ENCODE measurements at regions not wholly inside any gene's neighbourhood (a gene's known extent, or its start where the extent isn't known, plus 50 kb on each side); places are given as distances from the start of the nearest gene placed in this dataset.
A peak's percentile ranks its signal among the peaks of the same experiment; 100 is the strongest.

DNA sequence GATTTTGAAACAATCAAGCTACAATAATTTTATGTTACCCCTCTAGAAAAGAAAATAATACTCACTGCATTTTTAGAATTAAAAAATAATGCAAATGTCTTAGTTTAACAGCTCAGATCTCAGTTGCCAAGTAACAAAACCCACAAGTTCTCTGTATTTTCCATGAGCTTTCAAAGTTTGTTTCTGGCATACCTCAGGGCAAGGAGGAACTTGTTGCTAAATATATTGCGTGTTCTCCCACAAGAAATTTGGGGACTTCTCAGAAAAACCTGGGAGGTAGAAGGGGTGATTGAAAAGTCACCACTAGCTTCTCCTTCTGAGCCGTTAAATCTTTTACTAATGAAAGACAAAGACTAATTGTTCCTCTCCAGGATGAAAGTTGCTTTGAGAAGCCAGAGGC is 236.8 kb upstream of the MARCKS start:
- no peaks in the 10 kb centered on the region for H3K36me3 Mint-ChIP-seq (ENCODE audit: low read depth)
- no peak overlapping the region for H3K4me3 Mint-ChIP-seq
- H3K27me3 Mint-ChIP-seq, result peaks cover 19% of the 10 kb centered on the region
- H3K4me1 Mint-ChIP-seq (ENCODE audit: low read depth), result peaks cover under 1% of the 10 kb centered on the region
- H3K9me3 Mint-ChIP-seq, result no peaks in the 10 kb centered on the region
- H3K27ac Mint-ChIP-seq, result no peak overlapping the region

DNA sequence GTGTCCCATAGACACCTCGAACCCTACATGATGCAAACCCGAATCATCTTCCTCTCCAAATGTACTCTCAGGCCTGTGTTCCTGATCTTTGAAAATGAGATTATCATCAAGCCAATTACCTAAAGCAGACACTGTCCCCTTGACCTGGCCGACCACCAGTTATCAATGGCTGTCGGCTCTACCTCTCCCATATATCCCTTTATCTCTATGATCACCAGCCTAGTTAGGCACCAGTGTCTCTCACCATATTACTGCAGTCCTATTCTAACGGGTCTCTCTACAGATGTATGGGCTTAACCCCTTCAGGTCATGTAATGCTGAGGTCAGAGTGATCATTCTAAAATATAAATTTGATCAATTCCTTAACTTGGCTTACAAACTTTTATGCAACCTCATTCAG is 234.9 kb upstream of the MARCKS start:
- H3K9me3 Mint-ChIP-seq, result no peaks in the 10 kb centered on the region

DNA sequence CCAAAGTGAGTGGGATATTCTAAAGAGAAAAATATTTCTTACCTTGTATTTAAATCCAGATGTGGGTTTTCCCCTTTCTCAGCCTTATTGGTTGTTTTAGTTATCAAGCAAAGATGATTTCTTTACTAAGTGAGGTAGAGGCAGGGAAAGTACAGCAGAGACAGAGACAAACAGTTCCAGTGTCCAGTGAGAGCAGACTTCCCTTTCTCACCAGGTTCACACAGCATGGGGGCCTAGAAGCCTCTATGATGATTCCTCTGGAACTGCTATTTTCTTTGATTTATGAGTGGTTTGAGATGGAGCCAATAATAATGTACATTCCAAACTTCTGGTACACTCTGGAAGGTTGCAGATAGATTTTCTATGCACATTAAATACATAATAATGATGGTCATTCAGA is 234.0 kb upstream of the MARCKS start:
- no peak overlapping the region for H3K4me3 Mint-ChIP-seq
- H3K9me3 Mint-ChIP-seq, result no peaks in the 10 kb centered on the region
- H3K27me3 Mint-ChIP-seq, result peaks cover 19% of the 10 kb centered on the region
- H3K4me1 Mint-ChIP-seq (ENCODE audit: low read depth), result peaks cover 17% of the 10 kb centered on the region
- no peaks in the 10 kb centered on the region for H3K36me3 Mint-ChIP-seq (ENCODE audit: low read depth)
- no peak overlapping the region for H3K27ac Mint-ChIP-seq

More for the DNA sequence above, 234.9 kb upstream of the MARCKS start:
- Mint-ChIP-seq H3K4me3 (no peak overlapping the region), H3K27ac (no peak overlapping the region), H3K27me3 (peaks cover 19% of the 10 kb centered on the region), H3K4me1 (ENCODE audit: low read depth) (peaks cover 16% of the 10 kb centered on the region), H3K36me3 (ENCODE audit: low read depth) (no peaks in the 10 kb centered on the region)

DNA sequence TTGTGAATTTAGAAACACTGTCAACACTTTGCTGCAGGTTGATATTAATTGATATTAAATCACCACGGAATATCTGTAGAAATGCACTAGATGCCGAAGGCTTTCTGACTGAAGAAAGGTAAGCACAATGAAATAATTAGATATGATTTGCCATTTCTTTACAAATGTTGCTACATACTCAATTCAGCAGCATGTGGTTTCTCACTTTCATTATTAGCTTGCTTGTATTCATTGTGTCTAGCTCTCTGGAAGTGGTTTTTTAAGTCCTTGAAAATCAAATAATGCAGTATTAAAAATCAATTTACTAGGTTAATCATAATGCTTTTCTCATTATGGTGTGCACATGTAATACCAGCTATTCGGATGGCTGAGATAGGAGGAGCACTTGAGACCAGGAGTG is 231.3 kb upstream of the MARCKS start:
- H3K36me3 Mint-ChIP-seq (ENCODE audit: low read depth), result no peaks in the 10 kb centered on the region
- no peaks in the 10 kb centered on the region for H3K9me3 Mint-ChIP-seq
- H3K27me3 Mint-ChIP-seq, result peaks cover 10% of the 10 kb centered on the region
- no peak overlapping the region for H3K27ac Mint-ChIP-seq
- H3K4me3 Mint-ChIP-seq, result no peak overlapping the region
- peaks cover 39% of the 10 kb centered on the region for H3K4me1 Mint-ChIP-seq (ENCODE audit: low read depth)

- H3K9me3 Mint-ChIP-seq, result no peaks in the 10 kb centered on the region
- no peaks in the 10 kb centered on the region for H3K36me3 Mint-ChIP-seq (ENCODE audit: low read depth)
- H3K27me3 Mint-ChIP-seq, result peaks cover 8% of the 10 kb centered on the region
- H3K4me3 Mint-ChIP-seq, result no peak overlapping the region
- no peak overlapping the region for H3K27ac Mint-ChIP-seq
- H3K4me1 Mint-ChIP-seq (ENCODE audit: low read depth), result peaks cover 45% of the 10 kb centered on the region
Measured at GRCh38 chr6:113626475-113626874, 230.7 kb upstream of the MARCKS start.

GRCh38 chr6:113627480-113627879 is 229.7 kb upstream of the MARCKS start:
- peak overlapping the region; percentile 3 for H3K27ac Mint-ChIP-seq
- H3K36me3 Mint-ChIP-seq (ENCODE audit: low read depth), result no peaks in the 10 kb centered on the region
- no peak overlapping the region for H3K4me3 Mint-ChIP-seq
- H3K4me1 Mint-ChIP-seq (ENCODE audit: low read depth), result peaks cover 55% of the 10 kb centered on the region
- H3K9me3 Mint-ChIP-seq, result no peaks in the 10 kb centered on the region
- H3K27me3 Mint-ChIP-seq, result peaks cover 8% of the 10 kb centered on the region

DNA sequence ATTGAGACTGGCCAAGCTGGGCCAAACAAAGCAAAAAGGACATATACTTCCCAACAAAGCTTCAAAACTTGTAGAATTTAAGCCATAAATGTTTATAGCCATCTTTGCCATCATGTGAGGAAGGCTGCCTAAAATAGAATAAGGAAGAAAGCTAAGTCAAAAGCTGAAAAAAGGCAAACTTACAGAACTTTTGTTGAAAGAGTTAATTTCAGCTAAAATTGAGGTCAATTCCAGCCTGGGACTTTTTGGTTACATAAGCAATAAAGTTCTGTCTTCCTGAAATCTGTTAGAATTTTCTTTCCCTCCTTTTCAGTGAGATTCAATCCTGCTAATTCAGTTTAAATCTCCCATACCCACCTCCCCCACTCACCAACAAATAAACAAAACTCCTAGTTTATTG is 227.9 kb upstream of the MARCKS start:
- Mint-ChIP-seq H3K27ac (peak overlapping the region; percentile 80), H3K9me3 (no peaks in the 10 kb centered on the region), H3K4me3 (peak overlapping the region; percentile 1), H3K4me1 (ENCODE audit: low read depth) (peaks cover 66% of the 10 kb centered on the region), H3K36me3 (ENCODE audit: low read depth) (no peaks in the 10 kb centered on the region), H3K27me3 (peaks cover 9% of the 10 kb centered on the region)

DNA sequence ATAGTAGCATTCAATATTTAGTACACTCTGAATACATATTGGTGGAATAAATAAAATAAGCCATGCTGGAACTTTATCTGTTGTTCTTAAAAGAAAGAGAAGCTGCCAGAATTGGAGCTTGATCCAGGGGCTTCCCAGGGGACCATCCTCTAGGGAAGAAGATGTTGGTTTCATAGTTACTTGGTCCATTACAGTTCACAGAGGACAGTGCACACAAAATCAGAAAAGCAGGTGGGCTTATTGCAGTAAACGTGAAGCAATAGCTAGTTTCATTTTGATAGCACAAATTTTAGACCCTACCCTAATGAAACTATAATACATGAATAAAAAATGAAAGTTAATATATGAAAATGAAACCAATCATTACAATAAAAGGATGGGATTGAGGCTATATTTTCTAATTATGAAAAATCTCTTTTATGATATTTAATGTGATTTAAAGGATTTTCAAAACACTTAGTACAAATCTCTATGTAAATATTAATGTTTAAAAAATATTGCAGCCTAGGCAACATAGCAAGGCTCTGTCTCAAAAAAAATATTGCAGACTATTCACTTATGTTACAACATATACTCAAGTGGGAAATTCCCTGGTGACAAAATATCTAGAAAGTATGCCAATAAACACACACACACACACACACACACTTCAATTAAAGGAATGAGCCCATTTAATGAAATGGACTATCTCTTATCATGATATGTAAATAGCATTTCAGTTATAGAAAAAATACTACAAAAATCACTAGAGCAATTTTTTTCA is 227.0 kb upstream of the MARCKS start:
- peaks cover 75% of the 10 kb centered on the region for H3K4me1 Mint-ChIP-seq (ENCODE audit: low read depth)
- H3K4me3 Mint-ChIP-seq, result peak overlapping the region; percentile 1
- H3K27me3 Mint-ChIP-seq, result peaks cover 14% of the 10 kb centered on the region
- no peaks in the 10 kb centered on the region for H3K9me3 Mint-ChIP-seq
- peak overlapping the region; percentile 80 for H3K27ac Mint-ChIP-seq
- no peaks in the 10 kb centered on the region for H3K36me3 Mint-ChIP-seq (ENCODE audit: low read depth)

GRCh38 chr6:113630738-113631535 is 226.2 kb upstream of the MARCKS start:
- peak overlapping the region; percentile 93 for H3K27ac Mint-ChIP-seq
- H3K4me3 Mint-ChIP-seq, result peak overlapping the region; percentile 70
- peaks cover 17% of the 10 kb centered on the region for H3K27me3 Mint-ChIP-seq
- H3K36me3 Mint-ChIP-seq (ENCODE audit: low read depth), result no peaks in the 10 kb centered on the region
- no peaks in the 10 kb centered on the region for H3K9me3 Mint-ChIP-seq
- H3K4me1 Mint-ChIP-seq (ENCODE audit: low read depth), result peaks cover 71% of the 10 kb centered on the region

- peaks cover 69% of the 10 kb centered on the region for H3K4me1 Mint-ChIP-seq (ENCODE audit: low read depth)
- H3K4me3 Mint-ChIP-seq, result peak overlapping the region; percentile 70
- no peaks in the 10 kb centered on the region for H3K36me3 Mint-ChIP-seq (ENCODE audit: low read depth)
- no peaks in the 10 kb centered on the region for H3K9me3 Mint-ChIP-seq
- H3K27me3 Mint-ChIP-seq, result peaks cover 20% of the 10 kb centered on the region
- peak overlapping the region; percentile 93 for H3K27ac Mint-ChIP-seq
Measured at GRCh38 chr6:113631666-113632065, 225.5 kb upstream of the MARCKS start.

DNA sequence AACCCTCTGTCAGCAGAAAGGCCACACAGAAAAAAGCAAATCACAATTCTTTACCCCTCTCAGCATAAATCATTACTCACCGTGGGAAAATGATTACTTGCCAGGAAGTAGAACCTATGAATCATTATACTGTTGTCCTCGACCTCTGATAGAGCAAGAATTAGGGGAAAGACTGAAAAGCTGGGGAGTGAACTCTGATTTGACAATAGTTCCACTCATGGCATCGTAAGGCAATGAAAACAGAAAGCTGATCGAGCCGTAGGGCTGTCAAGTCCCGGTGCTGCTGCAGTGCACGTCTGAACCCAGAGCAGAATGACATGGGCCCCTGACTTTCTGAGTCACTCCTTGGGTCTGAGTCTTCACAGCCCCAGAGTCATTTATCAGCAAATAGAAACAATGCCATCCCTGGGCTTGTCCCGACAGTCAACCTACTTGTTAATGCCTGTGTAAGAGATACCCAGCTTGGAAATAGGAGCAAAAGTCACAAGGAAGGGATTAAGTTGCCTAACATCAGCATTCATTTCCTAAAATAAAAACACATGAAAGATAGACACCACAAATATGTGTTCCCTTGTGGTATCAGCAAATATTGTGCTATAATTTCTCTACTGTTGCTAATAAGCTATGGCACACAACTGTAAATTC is 224.8 kb upstream of the MARCKS start:
- H3K27ac Mint-ChIP-seq, result peak overlapping the region; percentile 69

DNA sequence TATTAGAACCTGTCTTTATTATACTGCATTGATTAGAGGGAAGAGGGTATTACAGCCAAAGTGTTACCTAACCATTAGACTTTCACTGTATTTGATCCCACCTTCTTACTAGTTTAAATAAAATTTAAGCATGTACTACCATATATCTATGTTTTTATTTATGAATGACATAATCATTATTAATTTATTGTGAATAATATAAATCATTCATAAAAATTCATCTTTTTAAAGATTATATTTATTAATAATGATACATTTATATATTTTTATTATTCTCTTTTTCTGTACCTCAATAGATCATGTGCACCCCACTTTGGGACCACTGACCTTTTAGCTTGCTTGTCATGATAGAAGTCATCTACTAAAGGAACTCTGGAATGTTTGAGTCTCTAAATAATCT is 223.5 kb upstream of the MARCKS start:
- Mint-ChIP-seq H3K4me3 (no peak overlapping the region), H3K4me1 (ENCODE audit: low read depth) (peaks cover 60% of the 10 kb centered on the region), H3K9me3 (no peaks in the 10 kb centered on the region), H3K27me3 (peaks cover 20% of the 10 kb centered on the region), H3K36me3 (ENCODE audit: low read depth) (no peaks in the 10 kb centered on the region), H3K27ac (no peak overlapping the region)

More for the DNA sequence above, 224.8 kb upstream of the MARCKS start:
- Mint-ChIP-seq H3K36me3 (ENCODE audit: low read depth) (no peaks in the 10 kb centered on the region), H3K4me3 (peak overlapping the region; percentile 28), H3K9me3 (no peaks in the 10 kb centered on the region), H3K27me3 (peaks cover 20% of the 10 kb centered on the region), H3K4me1 (ENCODE audit: low read depth) (peaks cover 65% of the 10 kb centered on the region)

DNA sequence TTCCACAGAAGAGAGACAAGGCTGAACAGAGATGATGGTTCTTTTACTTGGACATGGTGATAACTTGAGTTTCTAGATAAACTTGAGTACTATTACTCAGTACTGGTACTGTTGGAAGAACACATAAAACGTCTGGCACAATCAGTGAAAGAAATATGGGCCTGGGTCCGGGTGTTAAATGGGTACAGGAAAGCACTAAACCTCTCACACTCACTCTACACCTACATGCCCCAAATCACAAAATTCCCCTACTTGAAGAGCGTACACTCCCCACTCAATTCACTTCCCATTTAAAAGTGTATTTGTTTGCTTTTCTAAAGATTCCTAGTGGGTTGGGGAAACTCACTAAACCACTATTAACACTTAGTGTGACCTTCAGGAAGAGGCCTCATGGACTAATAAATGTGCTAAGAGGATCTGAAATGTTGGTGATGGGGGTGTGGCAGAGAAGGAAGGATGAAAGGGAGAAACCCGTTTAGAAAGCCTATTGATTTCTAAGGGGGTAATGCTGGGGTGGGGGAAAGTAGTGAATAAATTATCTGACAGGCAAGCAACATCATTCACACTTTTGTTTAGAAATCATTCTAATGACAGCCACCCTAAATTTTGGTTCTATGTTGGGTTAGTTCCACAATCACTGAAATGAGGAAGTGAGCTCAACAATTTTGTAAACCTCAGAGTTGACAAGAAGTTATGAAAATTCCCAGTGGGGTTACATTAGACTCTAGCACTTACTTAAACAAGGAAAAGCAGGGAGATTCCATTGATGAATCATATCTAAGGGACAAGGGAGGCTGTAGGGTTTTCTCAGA is 222.6 kb upstream of the MARCKS start:
- Mint-ChIP-seq H3K36me3 (ENCODE audit: low read depth) (no peaks in the 10 kb centered on the region), H3K4me3 (peak overlapping the region; percentile 25), H3K27ac (peak overlapping the region; percentile 75), H3K4me1 (ENCODE audit: low read depth) (peaks cover 53% of the 10 kb centered on the region), H3K9me3 (no peaks in the 10 kb centered on the region), H3K27me3 (peaks cover 20% of the 10 kb centered on the region)

DNA sequence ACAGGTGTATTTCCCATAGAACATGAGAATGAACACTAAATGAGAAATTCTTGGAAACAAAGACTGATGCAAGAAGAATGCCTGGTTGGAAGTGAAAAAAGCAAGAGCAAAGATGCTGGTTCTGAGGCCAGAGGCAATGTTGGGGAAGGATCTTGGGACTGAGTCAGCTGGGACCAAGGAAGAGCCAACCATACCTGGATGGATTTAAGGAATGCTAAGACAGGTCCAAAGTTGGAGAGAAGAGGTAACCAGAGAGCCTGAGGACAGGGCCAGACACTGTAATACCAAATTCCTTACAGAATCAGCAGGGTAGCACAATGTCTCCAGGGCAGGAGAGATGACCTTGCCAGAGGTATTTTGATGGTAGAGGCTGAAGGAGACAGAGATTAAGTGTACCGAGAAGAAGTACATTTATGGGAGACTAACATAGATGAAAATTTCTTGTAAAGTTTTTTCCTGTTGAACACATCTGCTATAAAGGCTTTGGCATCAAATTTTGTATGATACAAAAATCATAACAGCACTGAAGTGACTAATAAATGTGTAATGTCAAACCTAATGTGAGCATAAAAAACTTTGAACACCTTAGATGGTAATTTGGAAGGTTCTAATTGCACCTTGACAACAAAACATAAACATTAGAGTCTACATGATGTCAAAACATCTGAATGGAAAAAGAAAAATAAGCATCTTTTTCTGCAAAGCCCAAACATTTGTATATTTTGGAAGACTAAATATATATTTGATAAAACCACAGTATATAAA is 221.7 kb upstream of the MARCKS start:
- H3K27me3 Mint-ChIP-seq, result peaks cover 20% of the 10 kb centered on the region
- H3K9me3 Mint-ChIP-seq, result no peaks in the 10 kb centered on the region
- H3K4me1 Mint-ChIP-seq (ENCODE audit: low read depth), result peaks cover 46% of the 10 kb centered on the region
- H3K4me3 Mint-ChIP-seq, result peak overlapping the region; percentile 25
- peak overlapping the region; percentile 75 for H3K27ac Mint-ChIP-seq
- H3K36me3 Mint-ChIP-seq (ENCODE audit: low read depth), result no peaks in the 10 kb centered on the region
